GM18511 (cell line): ENCODE measurements at regions not wholly inside any gene's neighbourhood (a gene's known extent, or its start where the extent isn't known, plus 50 kb on each side); places are given as distances from the start of the nearest gene placed in this dataset.
A peak's percentile ranks its signal among the peaks of the same experiment; 100 is the strongest.
"Not testable (repeated sequence)": the region's sequence is repeated elsewhere in the genome, so short reads cannot be mapped to it uniquely, and the experiment has no call there.

Source experiments
- ATAC-seq: cut with Tn5 transposase; IDR thresholded peaks from one replicate; pipeline ENCODE4 v1.9.1; 2021; ENCODE audit warnings: mild to moderate bottlenecking, moderate library complexity; ENCODE audit not compliant: unreplicated experiment

- ATAC-seq: not testable (repeated sequence)
Measured at GRCh38 chrX:3882553-3882920, 169.1 kb upstream of the PRKX start.

GRCh38 chrX:3881898-3882552 lies 168.6 kb upstream of the PRKX start:
- peak; percentile 97 for ATAC-seq

- ATAC-seq: peak; percentile 48
Measured at GRCh38 chrX:3881255-3881895, 167.9 kb upstream of the PRKX start.

GRCh38 chrX:3876393-3876792 lies 162.9 kb upstream of the PRKX start:
- not testable (repeated sequence) for ATAC-seq

GRCh38 chrX:3875638-3876037 lies 162.2 kb upstream of the PRKX start:
- ATAC-seq: not testable (repeated sequence)

GRCh38 chrX:3872226-3872879 lies 158.9 kb upstream of the PRKX start:
- ATAC-seq: not testable (repeated sequence)

GRCh38 chrX:3867067-3867831 lies 153.8 kb upstream of the PRKX start:
- ATAC-seq: not testable (repeated sequence)

- ATAC-seq: not testable (repeated sequence)
Measured at GRCh38 chrX:3858332-3858731, 144.9 kb upstream of the PRKX start.

- ATAC-seq: peak; percentile 92
Measured at GRCh38 chrX:3843522-3844145, 130.2 kb upstream of the PRKX start.

- ATAC-seq: peak; percentile 66
Measured at GRCh38 chrX:3842822-3843521, 129.5 kb upstream of the PRKX start.

GRCh38 chrX:3838754-3839153 lies 125.3 kb upstream of the PRKX start:
- not testable (repeated sequence) for ATAC-seq

GRCh38 chrX:3837958-3838643 lies 124.7 kb upstream of the PRKX start:
- ATAC-seq: not testable (repeated sequence)

- not testable (repeated sequence) for ATAC-seq
Measured at GRCh38 chrX:3837211-3837610, 123.8 kb upstream of the PRKX start.

- ATAC-seq: not testable (repeated sequence)
Measured at GRCh38 chrX:3833761-3834542, 120.5 kb upstream of the PRKX start.

GRCh38 chrX:3830020-3830419 lies 116.6 kb upstream of the PRKX start:
- not testable (repeated sequence) for ATAC-seq

GRCh38 chrX:3829041-3829531 lies 115.6 kb upstream of the PRKX start:
- not testable (repeated sequence) for ATAC-seq

- not testable (repeated sequence) for ATAC-seq
Measured at GRCh38 chrX:3828378-3829040, 115.1 kb upstream of the PRKX start.

GRCh38 chrX:3824008-3824407 lies 110.6 kb upstream of the PRKX start:
- ATAC-seq: peak; percentile 67
